ENCODE measurements at regions not wholly inside any gene's neighbourhood (a gene's known extent, or its start where the extent isn't known, plus 50 kb on each side); places are given as distances from the start of the nearest gene placed in this dataset.

GRCh38 chr3:14318646-14319045 is 83.8 kb upstream of the SLC6A6 start:
- Histone ChIP-seq H3K4me3 (ENCODE audit: low read length) (no peak overlapping the region), H3K36me3 (ENCODE audit: control insufficient read depth, insufficient read depth, low read length) (no peaks in the 10 kb centered on the region), H3K27me3 (ENCODE audit: control insufficient read depth, insufficient read depth, low read length) (no peaks in the 10 kb centered on the region), H3K9me3 (ENCODE audit: control insufficient read depth, low read depth, low read length) (no peaks in the 10 kb centered on the region), H3K27ac (ENCODE audit: low read length) (no peak overlapping the region), H3K4me1 (ENCODE audit: control insufficient read depth, insufficient read depth, low read length) (peaks cover 29% of the 10 kb centered on the region)
- no peak for DNase-seq
- WGBS (ENCODE audit: insufficient coverage, low lambda C conversion rate), result no CpG with 5 or more reads among the region's 3 CpGs

GRCh38 chr3:14319654-14320182 is 82.7 kb upstream of the SLC6A6 start:
- no CpG with 5 or more reads among the region's 3 CpGs for WGBS (ENCODE audit: insufficient coverage, low lambda C conversion rate)
- Histone ChIP-seq H3K9me3 (ENCODE audit: control insufficient read depth, low read depth, low read length) (no peaks in the 10 kb centered on the region), H3K27ac (ENCODE audit: low read length) (peak overlapping the region; percentile 14), H3K4me1 (ENCODE audit: control insufficient read depth, insufficient read depth, low read length) (peaks cover 24% of the 10 kb centered on the region), H3K4me3 (ENCODE audit: low read length) (peak overlapping the region; percentile 10), H3K27me3 (ENCODE audit: control insufficient read depth, insufficient read depth, low read length) (no peaks in the 10 kb centered on the region), H3K36me3 (ENCODE audit: control insufficient read depth, insufficient read depth, low read length) (no peaks in the 10 kb centered on the region)
- peak; percentile 71 to 83 for DNase-seq

- Histone ChIP-seq H3K27ac (ENCODE audit: low read length) (no peak overlapping the region), H3K36me3 (ENCODE audit: control insufficient read depth, insufficient read depth, low read length) (no peaks in the 10 kb centered on the region), H3K9me3 (ENCODE audit: control insufficient read depth, low read depth, low read length) (no peaks in the 10 kb centered on the region), H3K27me3 (ENCODE audit: control insufficient read depth, insufficient read depth, low read length) (no peaks in the 10 kb centered on the region), H3K4me1 (ENCODE audit: control insufficient read depth, insufficient read depth, low read length) (peaks cover 24% of the 10 kb centered on the region), H3K4me3 (ENCODE audit: low read length) (no peak overlapping the region)
- DNase-seq, result no peak
- WGBS (ENCODE audit: insufficient coverage, low lambda C conversion rate), result no CpG with 5 or more reads among the region's 3 CpGs
Measured at GRCh38 chr3:14320219-14320618, 82.2 kb upstream of the SLC6A6 start.

GRCh38 chr3:14322001-14322400 is 80.4 kb upstream of the SLC6A6 start:
- no peak for DNase-seq
- Histone ChIP-seq H3K4me1 (ENCODE audit: control insufficient read depth, insufficient read depth, low read length) (peaks cover 23% of the 10 kb centered on the region), H3K4me3 (ENCODE audit: low read length) (no peak overlapping the region), H3K27ac (ENCODE audit: low read length) (no peak overlapping the region), H3K36me3 (ENCODE audit: control insufficient read depth, insufficient read depth, low read length) (no peaks in the 10 kb centered on the region), H3K9me3 (ENCODE audit: control insufficient read depth, low read depth, low read length) (no peaks in the 10 kb centered on the region), H3K27me3 (ENCODE audit: control insufficient read depth, insufficient read depth, low read length) (no peaks in the 10 kb centered on the region)
- WGBS (ENCODE audit: insufficient coverage, low lambda C conversion rate), result 80% methylated on average over 1 of the region's 3 CpGs

- Histone ChIP-seq H3K4me3 (ENCODE audit: low read length) (no peak overlapping the region), H3K36me3 (ENCODE audit: control insufficient read depth, insufficient read depth, low read length) (no peaks in the 10 kb centered on the region), H3K4me1 (ENCODE audit: control insufficient read depth, insufficient read depth, low read length) (peaks cover 19% of the 10 kb centered on the region), H3K9me3 (ENCODE audit: control insufficient read depth, low read depth, low read length) (no peaks in the 10 kb centered on the region), H3K27ac (ENCODE audit: low read length) (peak overlapping the region; percentile 55), H3K27me3 (ENCODE audit: control insufficient read depth, insufficient read depth, low read length) (no peaks in the 10 kb centered on the region)
- peak in 1 of 2 donors; percentile 84 for DNase-seq
- no CpG with 5 or more reads among the region's 12 CpGs for WGBS (ENCODE audit: insufficient coverage, low lambda C conversion rate)
Measured at GRCh38 chr3:14322667-14323295, 79.6 kb upstream of the SLC6A6 start.

GRCh38 chr3:14323401-14324223 is 78.8 kb upstream of the SLC6A6 start:
- DNase-seq, result no peak
- Histone ChIP-seq H3K27ac (ENCODE audit: low read length) (no peak overlapping the region), H3K36me3 (ENCODE audit: control insufficient read depth, insufficient read depth, low read length) (no peaks in the 10 kb centered on the region), H3K27me3 (ENCODE audit: control insufficient read depth, insufficient read depth, low read length) (no peaks in the 10 kb centered on the region), H3K9me3 (ENCODE audit: control insufficient read depth, low read depth, low read length) (no peaks in the 10 kb centered on the region), H3K4me3 (ENCODE audit: low read length) (no peak overlapping the region), H3K4me1 (ENCODE audit: control insufficient read depth, insufficient read depth, low read length) (peaks cover 18% of the 10 kb centered on the region)
- no CpG with 5 or more reads among the region's 17 CpGs for WGBS (ENCODE audit: insufficient coverage, low lambda C conversion rate)

GRCh38 chr3:14324224-14324944 is 78.0 kb upstream of the SLC6A6 start:
- Histone ChIP-seq H3K4me1 (ENCODE audit: control insufficient read depth, insufficient read depth, low read length) (peaks cover 18% of the 10 kb centered on the region), H3K27ac (ENCODE audit: low read length) (no peak overlapping the region), H3K27me3 (ENCODE audit: control insufficient read depth, insufficient read depth, low read length) (no peaks in the 10 kb centered on the region), H3K36me3 (ENCODE audit: control insufficient read depth, insufficient read depth, low read length) (no peaks in the 10 kb centered on the region), H3K9me3 (ENCODE audit: control insufficient read depth, low read depth, low read length) (no peaks in the 10 kb centered on the region), H3K4me3 (ENCODE audit: low read length) (no peak overlapping the region)
- no peak for DNase-seq
- WGBS (ENCODE audit: insufficient coverage, low lambda C conversion rate), result no CpG with 5 or more reads among the region's 13 CpGs

- DNase-seq, result no peak
- Histone ChIP-seq H3K9me3 (ENCODE audit: control insufficient read depth, low read depth, low read length) (no peaks in the 10 kb centered on the region), H3K27me3 (ENCODE audit: control insufficient read depth, insufficient read depth, low read length) (no peaks in the 10 kb centered on the region), H3K36me3 (ENCODE audit: control insufficient read depth, insufficient read depth, low read length) (no peaks in the 10 kb centered on the region), H3K27ac (ENCODE audit: low read length) (no peak overlapping the region), H3K4me3 (ENCODE audit: low read length) (no peak overlapping the region), H3K4me1 (ENCODE audit: control insufficient read depth, insufficient read depth, low read length) (peaks cover 35% of the 10 kb centered on the region)
- WGBS (ENCODE audit: insufficient coverage, low lambda C conversion rate), result no CpG with 5 or more reads among the region's 3 CpGs
Measured at GRCh38 chr3:14328422-14328821, 74.0 kb upstream of the SLC6A6 start.

GRCh38 chr3:14329116-14329830 is 73.1 kb upstream of the SLC6A6 start:
- H3K4me1 ChIP-seq (ENCODE audit: control insufficient read depth, insufficient read depth, low read length), result peaks cover 42% of the 10 kb centered on the region

GRCh38 chr3:14329842-14330241 is 72.6 kb upstream of the SLC6A6 start:
- Histone ChIP-seq H3K36me3 (ENCODE audit: control insufficient read depth, insufficient read depth, low read length) (no peaks in the 10 kb centered on the region), H3K9me3 (ENCODE audit: control insufficient read depth, low read depth, low read length) (no peaks in the 10 kb centered on the region), H3K27ac (ENCODE audit: low read length) (peak overlapping the region; percentile 74), H3K4me3 (ENCODE audit: low read length) (no peak overlapping the region), H3K4me1 (ENCODE audit: control insufficient read depth, insufficient read depth, low read length) (peaks cover 47% of the 10 kb centered on the region), H3K27me3 (ENCODE audit: control insufficient read depth, insufficient read depth, low read length) (no peaks in the 10 kb centered on the region)
- no peak for DNase-seq
- WGBS (ENCODE audit: insufficient coverage, low lambda C conversion rate), result no CpG with 5 or more reads among the region's 7 CpGs

More at GRCh38 chr3:14329116-14329830, 73.1 kb upstream of the SLC6A6 start:
- Histone ChIP-seq H3K36me3 (ENCODE audit: control insufficient read depth, insufficient read depth, low read length) (no peaks in the 10 kb centered on the region), H3K4me3 (ENCODE audit: low read length) (no peak overlapping the region), H3K27ac (ENCODE audit: low read length) (peak overlapping the region; percentile 74), H3K27me3 (ENCODE audit: control insufficient read depth, insufficient read depth, low read length) (no peaks in the 10 kb centered on the region), H3K9me3 (ENCODE audit: control insufficient read depth, low read depth, low read length) (no peaks in the 10 kb centered on the region)
- DNase-seq, result peak; percentile 70 to 87
- 33% methylated on average over 1 of the region's 11 CpGs for WGBS (ENCODE audit: insufficient coverage, low lambda C conversion rate)
